Glomerular endothelial cell (primary cell): ENCODE measurements at regions not wholly inside any gene's neighbourhood (a gene's known extent, or its start where the extent isn't known, plus 50 kb on each side); places are given as distances from the start of the nearest gene placed in this dataset.
"Not testable (repeated sequence)": the region's sequence is repeated elsewhere in the genome, so short reads cannot be mapped to it uniquely, and the experiment has no call there.

Experiments used
- DNase-seq: peaks from one replicate; pipeline ENCODE4 v3.0.0-alpha.2; 2011; ENCODE audit warnings: low read depth, low spot score; ENCODE audit errors: extremely low read depth

- DNase-seq, result no peak
These were observed 773.3 kb upstream of the SLC39A10 start for GRCh38 chr2:194883711-194884110.

- DNase-seq, result no peak
These were observed 786.0 kb upstream of the SLC39A10 start for GRCh38 chr2:194870974-194871535.

GRCh38 chr2:194867328-194867727, 789.7 kb upstream of the SLC39A10 start:
- peak; percentile 7 for DNase-seq

GRCh38 chr2:194854941-194855340, 802.1 kb upstream of the SLC39A10 start:
- DNase-seq, result no peak

GRCh38 chr2:194842871-194843270, 814.2 kb upstream of the SLC39A10 start:
- DNase-seq, result no peak

- not testable (repeated sequence) for DNase-seq
These were observed 822.7 kb upstream of the SLC39A10 start for GRCh38 chr2:194834371-194834770.

- no peak for DNase-seq
These were observed 830.8 kb upstream of the SLC39A10 start for GRCh38 chr2:194826241-194826640.

- DNase-seq, result no peak
These were observed 832.6 kb upstream of the SLC39A10 start for GRCh38 chr2:194824450-194824849.

GRCh38 chr2:194822657-194823056, 834.4 kb upstream of the SLC39A10 start:
- DNase-seq, result no peak

- DNase-seq, result no peak
These were observed 834.9 kb upstream of the SLC39A10 start for GRCh38 chr2:194822097-194822496.

GRCh38 chr2:194819367-194819766, 837.7 kb upstream of the SLC39A10 start:
- peak; percentile 14 for DNase-seq

- no peak for DNase-seq
These were observed 841.6 kb upstream of the SLC39A10 start for GRCh38 chr2:194815475-194815874.

GRCh38 chr2:194802589-194802988, 854.4 kb upstream of the SLC39A10 start:
- no peak for DNase-seq

- DNase-seq, result not testable (repeated sequence)
These were observed 870.0 kb upstream of the SLC39A10 start for GRCh38 chr2:194787071-194787470.

- DNase-seq, result not testable (repeated sequence)
These were observed 885.6 kb upstream of the SLC39A10 start for GRCh38 chr2:194771394-194771793.

- DNase-seq, result no peak
These were observed 888.0 kb upstream of the SLC39A10 start for GRCh38 chr2:194769030-194769429.

- DNase-seq, result no peak
These were observed 891.3 kb upstream of the SLC39A10 start for GRCh38 chr2:194765723-194766122.

- DNase-seq, result no peak
These were observed 906.1 kb upstream of the SLC39A10 start for GRCh38 chr2:194750926-194751325.

GRCh38 chr2:194745557-194746146, 911.4 kb upstream of the SLC39A10 start:
- no peak for DNase-seq

GRCh38 chr2:194742706-194743105, 914.3 kb upstream of the SLC39A10 start:
- no peak for DNase-seq

- no peak for DNase-seq
These were observed 917.8 kb upstream of the SLC39A10 start for GRCh38 chr2:194739217-194739616.

- DNase-seq, result no peak
These were observed 921.0 kb upstream of the SLC39A10 start for GRCh38 chr2:194735837-194736542.
